HAP-1 (cell line): ENCODE measurements at regions not wholly inside any gene's neighbourhood (a gene's known extent, or its start where the extent isn't known, plus 50 kb on each side); places are given as distances from the start of the nearest gene placed in this dataset.

ENCODE experiments used
- DNase-seq, 2 experiments: peaks; one replicate each; pipeline ENCODE4 v3.0.0-alpha.2; 2016 to 2020; ENCODE audit warnings: low spot score in 2 of 2
- H3K27me3 ChIP-seq: fragments of 250-450 bp; sonication (Bioruptor Pico); 2 replicates; pipeline ENCODE4 v1.5.1; 2020; ENCODE audit warnings: low read depth, mild to moderate bottlenecking, moderate library complexity
- H3K36me3 ChIP-seq: fragments of 250-450 bp; sonication (Bioruptor Pico); replicated peaks from 2 replicates; pipeline ENCODE4 v1.5.1; 2020; ENCODE audit warnings: mild to moderate bottlenecking
- H3K4me1 ChIP-seq: fragments of 250-450 bp; sonication (Bioruptor Pico); 2 replicates; pipeline ENCODE4 v1.5.1; 2020; ENCODE audit warnings: mild to moderate bottlenecking
- H3K4me3 ChIP-seq: fragments of 250-450 bp; sonication (Bioruptor Pico); 2 replicates; pipeline ENCODE4 v1.5.1; 2020; ENCODE audit warnings: mild to moderate bottlenecking, moderate library complexity
- H3K9me3 ChIP-seq: fragments of 250-450 bp; sonication (Bioruptor Pico); 2 replicates; pipeline ENCODE4 v1.5.1; 2020; ENCODE audit warnings: mild to moderate bottlenecking, moderate library complexity
- in situ Hi-C: fragments of 300-500 bp; cut with MboI; formaldehyde crosslinking; loops from 3 replicates; pipeline ENCODE4 v1.14.3; 2020; ENCODE audit warnings: low sequenced_read_pairs, inconsistent platforms, mixed read lengths

GRCh38 chr1:58045094-58045705, 501.3 kb downstream of the OMA1 start:
- no peaks in the 10 kb centered on the region for H3K9me3 ChIP-seq
- in situ Hi-C loops: no loop called here
- H3K36me3 ChIP-seq: no peaks in the 10 kb centered on the region
- H3K27me3 ChIP-seq: no peaks in the 10 kb centered on the region
- H3K4me3 ChIP-seq: no peak overlapping the region
- no peaks in the 10 kb centered on the region for H3K4me1 ChIP-seq
- no peak for DNase-seq

GRCh38 chr1:58041621-58042020, 504.9 kb downstream of the OMA1 start:
- Histone ChIP-seq H3K4me1 (no peaks in the 10 kb centered on the region), H3K27me3 (no peaks in the 10 kb centered on the region), H3K9me3 (no peaks in the 10 kb centered on the region), H3K4me3 (no peak overlapping the region), H3K36me3 (no peaks in the 10 kb centered on the region)
- in situ Hi-C loops: no loop called here
- DNase-seq: no peak

- Histone ChIP-seq H3K4me1 (no peaks in the 10 kb centered on the region), H3K27me3 (no peaks in the 10 kb centered on the region), H3K9me3 (no peaks in the 10 kb centered on the region), H3K4me3 (no peak overlapping the region), H3K36me3 (no peaks in the 10 kb centered on the region)
- no peak for DNase-seq
- in situ Hi-C loops: no loop called here
Observed at GRCh38 chr1:58038574-58038973, 508.0 kb downstream of the OMA1 start.

GRCh38 chr1:58035523-58035922, 511.0 kb downstream of the OMA1 start:
- DNase-seq: peak in 1 of 2 experiments; percentile 7
- Histone ChIP-seq H3K36me3 (no peaks in the 10 kb centered on the region), H3K4me1 (no peaks in the 10 kb centered on the region), H3K9me3 (no peaks in the 10 kb centered on the region), H3K4me3 (no peak overlapping the region), H3K27me3 (no peaks in the 10 kb centered on the region)
- in situ Hi-C loops: no loop called here

GRCh38 chr1:58033311-58033710, 513.2 kb downstream of the OMA1 start:
- H3K36me3 ChIP-seq: no peaks in the 10 kb centered on the region
- no peaks in the 10 kb centered on the region for H3K4me1 ChIP-seq
- H3K9me3 ChIP-seq: no peaks in the 10 kb centered on the region
- in situ Hi-C loops: no loop called here
- no peak overlapping the region for H3K4me3 ChIP-seq
- H3K27me3 ChIP-seq: no peaks in the 10 kb centered on the region
- no peak for DNase-seq

- in situ Hi-C loops: no loop called here
- Histone ChIP-seq H3K4me1 (no peaks in the 10 kb centered on the region), H3K4me3 (no peak overlapping the region), H3K9me3 (no peaks in the 10 kb centered on the region), H3K36me3 (no peaks in the 10 kb centered on the region), H3K27me3 (no peaks in the 10 kb centered on the region)
- no peak for DNase-seq
Observed at GRCh38 chr1:58032611-58033073, 513.9 kb downstream of the OMA1 start.

GRCh38 chr1:58031416-58031815, 515.1 kb downstream of the OMA1 start:
- Histone ChIP-seq H3K36me3 (no peaks in the 10 kb centered on the region), H3K9me3 (no peaks in the 10 kb centered on the region), H3K4me3 (no peak overlapping the region), H3K4me1 (no peaks in the 10 kb centered on the region), H3K27me3 (no peaks in the 10 kb centered on the region)
- DNase-seq: peak; percentile 30 to 36
- in situ Hi-C loops: no loop called here

- Histone ChIP-seq H3K27me3 (no peaks in the 10 kb centered on the region), H3K4me3 (no peak overlapping the region), H3K36me3 (no peaks in the 10 kb centered on the region), H3K9me3 (no peaks in the 10 kb centered on the region), H3K4me1 (no peaks in the 10 kb centered on the region)
- in situ Hi-C loops: no loop called here
- DNase-seq: peak in 1 of 2 experiments; percentile 7
Observed at GRCh38 chr1:58030456-58030855, 516.1 kb downstream of the OMA1 start.

- no peak for DNase-seq
- H3K9me3 ChIP-seq: no peaks in the 10 kb centered on the region
- no peaks in the 10 kb centered on the region for H3K4me1 ChIP-seq
- in situ Hi-C loops: loop anchor here (25.0 kb wide), 1 partner anchor 1180 kb away; no protein-coding TSS in a partner anchor
- no peaks in the 10 kb centered on the region for H3K36me3 ChIP-seq
- H3K4me3 ChIP-seq: no peak overlapping the region
- no peaks in the 10 kb centered on the region for H3K27me3 ChIP-seq
Observed at GRCh38 chr1:58017641-58018040, 528.9 kb downstream of the OMA1 start.

GRCh38 chr1:58013237-58013636, 533.3 kb downstream of the OMA1 start:
- no peaks in the 10 kb centered on the region for H3K27me3 ChIP-seq
- no peak overlapping the region for H3K4me3 ChIP-seq
- in situ Hi-C loops: loop anchor here (25.0 kb wide), 1 partner anchor 1176 kb away; no protein-coding TSS in a partner anchor
- no peaks in the 10 kb centered on the region for H3K4me1 ChIP-seq
- H3K36me3 ChIP-seq: no peaks in the 10 kb centered on the region
- no peak for DNase-seq
- H3K9me3 ChIP-seq: no peaks in the 10 kb centered on the region

- Histone ChIP-seq H3K4me1 (no peaks in the 10 kb centered on the region), H3K9me3 (no peaks in the 10 kb centered on the region), H3K4me3 (no peak overlapping the region), H3K36me3 (no peaks in the 10 kb centered on the region), H3K27me3 (no peaks in the 10 kb centered on the region)
- DNase-seq: no peak
- in situ Hi-C loops: loop anchor here (25.0 kb wide), 1 partner anchor 1175 kb away; no protein-coding TSS in a partner anchor
Observed at GRCh38 chr1:58011978-58012377, 534.5 kb downstream of the OMA1 start.

GRCh38 chr1:58006421-58007046, 540.0 kb downstream of the OMA1 start:
- Histone ChIP-seq H3K9me3 (no peaks in the 10 kb centered on the region), H3K4me3 (no peak overlapping the region), H3K4me1 (no peaks in the 10 kb centered on the region), H3K36me3 (no peaks in the 10 kb centered on the region), H3K27me3 (no peaks in the 10 kb centered on the region)
- in situ Hi-C loops: loop anchor here (25.0 kb wide), 1 partner anchor 1169 kb away; no protein-coding TSS in a partner anchor
- peak; percentile 15 to 19 for DNase-seq

- Histone ChIP-seq H3K4me1 (no peaks in the 10 kb centered on the region), H3K9me3 (no peaks in the 10 kb centered on the region), H3K27me3 (no peaks in the 10 kb centered on the region), H3K4me3 (no peak overlapping the region), H3K36me3 (no peaks in the 10 kb centered on the region)
- DNase-seq: no peak
- in situ Hi-C loops: loop anchor here (25.0 kb wide), 1 partner anchor 1168 kb away; no protein-coding TSS in a partner anchor
Observed at GRCh38 chr1:58005212-58005611, 541.3 kb downstream of the OMA1 start.

GRCh38 chr1:58003988-58004387, 542.5 kb downstream of the OMA1 start:
- Histone ChIP-seq H3K36me3 (no peaks in the 10 kb centered on the region), H3K9me3 (no peaks in the 10 kb centered on the region), H3K27me3 (no peaks in the 10 kb centered on the region), H3K4me1 (no peaks in the 10 kb centered on the region), H3K4me3 (no peak overlapping the region)
- in situ Hi-C loops: loop anchor here (25.0 kb wide), 1 partner anchor 1167 kb away; no protein-coding TSS in a partner anchor
- no peak for DNase-seq
